CD4-positive, CD25-positive, alpha-beta regulatory T cell (primary cell): ENCODE measurements at regions not wholly inside any gene's neighbourhood (a gene's known extent, or its start where the extent isn't known, plus 50 kb on each side); places are given as distances from the start of the nearest gene placed in this dataset.

ENCODE experiments used
- ATAC-seq, 2 donors: fragments of 150-1000 bp; cut with Tn5 transposase; one replicate each; pipeline ENCODE4 v1.10.0; 2021; ENCODE audit warnings: low read depth in 2 of 2, moderate number of reproducible peaks in 2 of 2, moderate library complexity in 1 of 2
- DNase-seq, 3 donors: peaks; one replicate each; pipeline versions ENCODE4 v3.0.0 to v3.0.0-alpha.2; 2012 to 2022; ENCODE audit warnings: mixed read lengths in 1 of 3
- H3K27ac ChIP-seq: one replicate; pipeline ENCODE4 v1.7.0; 2013; ENCODE audit warnings: mild to moderate bottlenecking, low read length; ENCODE audit not compliant: insufficient read depth, poor library complexity, severe bottlenecking
- H3K27me3 ChIP-seq: one replicate; pipeline ENCODE4 v1.7.0; 2013; ENCODE audit warnings: low read length; ENCODE audit not compliant: control insufficient read depth, insufficient read depth
- H3K36me3 ChIP-seq: one replicate; pipeline ENCODE4 v1.7.0; 2013; ENCODE audit warnings: mild to moderate bottlenecking, low read length, moderate library complexity; ENCODE audit not compliant: control insufficient read depth, insufficient read depth
- H3K4me1 ChIP-seq: 2 replicates; pipeline ENCODE4 v1.7.0; 2013; ENCODE audit warnings: mild to moderate bottlenecking, low read length; ENCODE audit not compliant: insufficient read depth, control insufficient read depth, poor library complexity, severe bottlenecking
- H3K4me3 ChIP-seq: one replicate; pipeline ENCODE4 v1.7.0; 2013; ENCODE audit warnings: low read depth, mild to moderate bottlenecking, low read length, moderate library complexity
- H3K9me3 ChIP-seq, 2 experiments: 1 replicate in 1 of 2; 2 replicates in 1 of 2; pipeline ENCODE4 v1.7.0; 2013; ENCODE audit warnings: low read length in 2 of 2, mild to moderate bottlenecking in 1 of 2, moderate library complexity in 1 of 2; ENCODE audit not compliant: control insufficient read depth in 2 of 2
- H3K27ac Mint-ChIP-seq, 3 donors: one replicate each; pipeline ENCODE4 v1.8.0; 2020 to 2022; ENCODE audit warnings: mild to moderate bottlenecking in 3 of 3, mixed read lengths in 3 of 3, moderate library complexity in 2 of 3
- H3K27me3 Mint-ChIP-seq: one replicate; pipeline ENCODE4 v1.8.0; 2022; ENCODE audit warnings: mild to moderate bottlenecking, mixed read lengths
- H3K36me3 Mint-ChIP-seq: one replicate; pipeline ENCODE4 v1.8.0; 2020; ENCODE audit warnings: mixed read lengths
- H3K4me1 Mint-ChIP-seq, 4 donors: one replicate each; pipeline ENCODE4 v1.8.0; 2020 to 2022; ENCODE audit warnings: mixed read lengths in 4 of 4, mild to moderate bottlenecking in 1 of 4
- H3K4me3 Mint-ChIP-seq, 4 donors: one replicate each; pipeline ENCODE4 v1.8.0; 2020 to 2022; ENCODE audit warnings: mild to moderate bottlenecking in 4 of 4, mixed read lengths in 4 of 4, moderate library complexity in 3 of 4
- H3K9me3 Mint-ChIP-seq, 7 donors: one replicate each; pipeline ENCODE4 v1.8.0; 2020 to 2022; ENCODE audit warnings: mixed read lengths in 7 of 7, mild to moderate bottlenecking in 3 of 7, moderate library complexity in 2 of 7

GRCh38 chr2:114316532-114317300 lies 125.7 kb upstream of the DPP10 start:
- Histone ChIP-seq H3K4me1 (no peaks in the 10 kb centered on the region), H3K36me3 (no peaks in the 10 kb centered on the region), H3K27ac (no peak overlapping the region), H3K9me3 (no peaks in the 10 kb centered on the region), H3K27me3 (no peaks in the 10 kb centered on the region), H3K4me3 (no peak overlapping the region)
- H3K36me3 Mint-ChIP-seq = no peaks in the 10 kb centered on the region
- no peaks in the 10 kb centered on the region for H3K27me3 Mint-ChIP-seq
- no peaks in the 10 kb centered on the region for H3K4me1 Mint-ChIP-seq
- ATAC-seq = no peak
- peaks cover 0 to 4% (median 0%) of the 10 kb centered on the region in 7 donors for H3K9me3 Mint-ChIP-seq
- H3K27ac Mint-ChIP-seq = no peak overlapping the region
- no peak overlapping the region for H3K4me3 Mint-ChIP-seq
- no peak for DNase-seq

- no peak for DNase-seq
- Histone ChIP-seq H3K27me3 (no peaks in the 10 kb centered on the region), H3K9me3 (no peaks in the 10 kb centered on the region), H3K4me3 (no peak overlapping the region), H3K27ac (no peak overlapping the region), H3K36me3 (no peaks in the 10 kb centered on the region), H3K4me1 (no peaks in the 10 kb centered on the region)
- H3K4me1 Mint-ChIP-seq = no peaks in the 10 kb centered on the region
- peaks cover 0 to 6% (median 0%) of the 10 kb centered on the region in 7 donors for H3K9me3 Mint-ChIP-seq
- no peak overlapping the region for H3K27ac Mint-ChIP-seq
- H3K4me3 Mint-ChIP-seq = no peak overlapping the region
- no peaks in the 10 kb centered on the region for H3K36me3 Mint-ChIP-seq
- no peaks in the 10 kb centered on the region for H3K27me3 Mint-ChIP-seq
- no peak for ATAC-seq
Measured at GRCh38 chr2:114330594-114330993, 111.8 kb upstream of the DPP10 start.

GRCh38 chr2:114331934-114332333 lies 110.5 kb upstream of the DPP10 start:
- Mint-ChIP-seq H3K9me3 (peaks cover 0 to 6% (median 0%) of the 10 kb centered on the region in 7 donors), H3K4me1 (no peaks in the 10 kb centered on the region), H3K27me3 (no peaks in the 10 kb centered on the region), H3K36me3 (no peaks in the 10 kb centered on the region), H3K4me3 (no peak overlapping the region), H3K27ac (no peak overlapping the region)
- Histone ChIP-seq H3K36me3 (no peaks in the 10 kb centered on the region), H3K4me3 (no peak overlapping the region), H3K9me3 (no peaks in the 10 kb centered on the region), H3K27ac (no peak overlapping the region), H3K4me1 (no peaks in the 10 kb centered on the region), H3K27me3 (no peaks in the 10 kb centered on the region)
- DNase-seq = no peak
- ATAC-seq = no peak

- H3K36me3 Mint-ChIP-seq = no peaks in the 10 kb centered on the region
Measured at GRCh38 chr2:114345246-114345645, 97.2 kb upstream of the DPP10 start.

GRCh38 chr2:114346658-114347057 lies 95.8 kb upstream of the DPP10 start:
- no peak overlapping the region for H3K4me3 ChIP-seq
- DNase-seq (no peak), ATAC-seq (no peak)
- H3K9me3 Mint-ChIP-seq = peaks cover 0 to 2% (median 0%) of the 10 kb centered on the region in 7 donors
- no peaks in the 10 kb centered on the region for H3K9me3 ChIP-seq
- no peaks in the 10 kb centered on the region for H3K36me3 ChIP-seq
- H3K4me3 Mint-ChIP-seq = no peak overlapping the region
- H3K36me3 Mint-ChIP-seq = no peaks in the 10 kb centered on the region
- H3K27ac Mint-ChIP-seq = no peak overlapping the region
- H3K4me1 Mint-ChIP-seq = no peaks in the 10 kb centered on the region
- H3K27me3 Mint-ChIP-seq = no peaks in the 10 kb centered on the region
- no peaks in the 10 kb centered on the region for H3K27me3 ChIP-seq
- no peaks in the 10 kb centered on the region for H3K4me1 ChIP-seq
- H3K27ac ChIP-seq = no peak overlapping the region

More at GRCh38 chr2:114345246-114345645, 97.2 kb upstream of the DPP10 start:
- Histone ChIP-seq H3K9me3 (no peaks in the 10 kb centered on the region), H3K27ac (no peak overlapping the region), H3K4me3 (no peak overlapping the region), H3K27me3 (no peaks in the 10 kb centered on the region), H3K4me1 (no peaks in the 10 kb centered on the region), H3K36me3 (no peaks in the 10 kb centered on the region)
- ATAC-seq (no peak), DNase-seq (no peak)
- Mint-ChIP-seq H3K4me1 (no peaks in the 10 kb centered on the region), H3K27me3 (no peaks in the 10 kb centered on the region), H3K4me3 (no peak overlapping the region), H3K27ac (no peak overlapping the region), H3K9me3 (peaks cover 0 to 1% (median 0%) of the 10 kb centered on the region in 7 donors)

GRCh38 chr2:114350186-114350725 lies 92.2 kb upstream of the DPP10 start:
- H3K27me3 ChIP-seq = no peaks in the 10 kb centered on the region
- ATAC-seq (no peak), DNase-seq (no peak)
- no peak overlapping the region for H3K27ac ChIP-seq
- no peaks in the 10 kb centered on the region for H3K36me3 ChIP-seq
- H3K9me3 ChIP-seq = no peaks in the 10 kb centered on the region
- no peaks in the 10 kb centered on the region for H3K36me3 Mint-ChIP-seq
- no peak overlapping the region for H3K4me3 Mint-ChIP-seq
- H3K27me3 Mint-ChIP-seq = no peaks in the 10 kb centered on the region
- H3K27ac Mint-ChIP-seq = no peak overlapping the region
- no peaks in the 10 kb centered on the region for H3K4me1 Mint-ChIP-seq
- H3K4me3 ChIP-seq = no peak overlapping the region
- H3K9me3 Mint-ChIP-seq = peaks cover 0 to 2% (median 0%) of the 10 kb centered on the region in 7 donors
- H3K4me1 ChIP-seq = no peaks in the 10 kb centered on the region

GRCh38 chr2:114352988-114353387 lies 89.5 kb upstream of the DPP10 start:
- H3K4me3 Mint-ChIP-seq = no peak overlapping the region
- ATAC-seq = no peak
- DNase-seq = no peak
- Histone ChIP-seq H3K9me3 (no peaks in the 10 kb centered on the region), H3K27ac (no peak overlapping the region), H3K4me3 (no peak overlapping the region), H3K4me1 (no peaks in the 10 kb centered on the region), H3K27me3 (no peaks in the 10 kb centered on the region), H3K36me3 (no peaks in the 10 kb centered on the region)
- H3K4me1 Mint-ChIP-seq = no peaks in the 10 kb centered on the region
- H3K27me3 Mint-ChIP-seq = no peaks in the 10 kb centered on the region
- H3K27ac Mint-ChIP-seq = no peak overlapping the region
- peaks cover 0 to 2% (median 0%) of the 10 kb centered on the region in 7 donors for H3K9me3 Mint-ChIP-seq
- no peaks in the 10 kb centered on the region for H3K36me3 Mint-ChIP-seq

- no peaks in the 10 kb centered on the region for H3K27me3 ChIP-seq
- Mint-ChIP-seq H3K27me3 (no peaks in the 10 kb centered on the region), H3K27ac (no peak overlapping the region), H3K36me3 (no peaks in the 10 kb centered on the region), H3K9me3 (peaks cover 0 to 4% (median 1%) of the 10 kb centered on the region in 7 donors), H3K4me1 (no peaks in the 10 kb centered on the region), H3K4me3 (no peak overlapping the region)
- H3K9me3 ChIP-seq = no peaks in the 10 kb centered on the region
- no peak overlapping the region for H3K4me3 ChIP-seq
- no peaks in the 10 kb centered on the region for H3K4me1 ChIP-seq
- H3K36me3 ChIP-seq = no peaks in the 10 kb centered on the region
- DNase-seq (no peak), ATAC-seq (no peak)
- H3K27ac ChIP-seq = no peak overlapping the region
Measured at GRCh38 chr2:114354199-114354598, 88.2 kb upstream of the DPP10 start.
